Thoracic aorta (tissue), 2 donors: ENCODE measurements at regions not wholly inside any gene's neighbourhood (a gene's known extent, or its start where the extent isn't known, plus 50 kb on each side); places are given as distances from the start of the nearest gene placed in this dataset.

Experiments
- ATAC-seq: fragments of 150-250 bp; one replicate; pipeline ENCODE4 v1.8.0; 2017; ENCODE audit warnings: low read depth; ENCODE audit not compliant: insufficient number of reproducible peaks, low FRiP score
- DNase-seq: peaks from one replicate; pipeline ENCODE4 v3.0.0-alpha.2; 2020; ENCODE audit warnings: low spot score
- H3K27ac ChIP-seq, 2 donors: fragments of 200-600 bp; sonication (generic); 1 replicate in 1 of 2; 2 replicates in 1 of 2; pipeline ENCODE4 v1.5.1; 2016; ENCODE audit warnings: mild to moderate bottlenecking in 2 of 2, moderate library complexity in 2 of 2
- H3K27me3 ChIP-seq: fragments of 200-600 bp; sonication (generic); replicated peaks from 2 replicates; pipeline ENCODE4 v1.6.0; 2016; ENCODE audit warnings: mild to moderate bottlenecking; ENCODE audit not compliant: insufficient read depth
- H3K36me3 ChIP-seq: fragments of 200-600 bp; sonication (generic); one replicate; pipeline ENCODE4 v1.5.1; 2016
- H3K4me1 ChIP-seq, 2 donors: fragments of 200-600 bp; sonication (generic); 1 replicate in 1 of 2; 2 replicates in 1 of 2; pipeline versions ENCODE4 v1.5.1 to v1.6.0; 2016; ENCODE audit warnings: low read depth in 2 of 2, mild to moderate bottlenecking in 1 of 2; ENCODE audit not compliant: control insufficient read depth in 1 of 2
- H3K4me3 ChIP-seq: fragments of 200-600 bp; sonication (generic); 2 replicates; pipeline ENCODE4 v1.5.1; 2016; ENCODE audit warnings: mild to moderate bottlenecking
- H3K9me3 ChIP-seq: fragments of 200-600 bp; sonication (generic); 2 replicates; pipeline ENCODE4 v1.5.1; 2016
- CTCF ChIP-seq: fragments of 200-600 bp; sonication (generic); IDR thresholded peaks from one replicate; pipeline ENCODE4 v1.5.1; 2019; ENCODE audit warnings: antibody characterized with exemption

DNA sequence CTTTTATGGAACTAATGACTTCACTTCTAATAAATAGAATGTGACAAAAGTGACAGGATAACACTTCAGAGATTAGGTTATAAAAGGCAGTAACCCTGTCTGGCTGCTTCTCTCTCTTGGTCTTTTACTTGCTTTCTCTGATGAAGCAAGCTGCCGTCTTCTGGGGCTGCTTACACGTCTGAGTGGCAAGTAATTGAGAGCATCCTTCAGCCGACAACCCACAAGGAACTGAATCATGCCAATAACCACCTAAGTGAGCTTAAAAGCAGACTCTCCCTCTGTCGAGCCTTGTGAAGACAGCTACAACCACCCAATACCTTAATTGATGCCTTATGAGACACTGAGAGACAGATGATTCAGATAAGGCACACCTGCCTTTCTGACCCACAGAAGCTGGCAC, 1091.2 kb downstream of the SLITRK1 start:
- Histone ChIP-seq H3K4me1 (no peaks in the 10 kb centered on the region), H3K27ac (no peak overlapping the region), H3K36me3 (no peaks in the 10 kb centered on the region), H3K4me3 (no peak overlapping the region), H3K9me3 (no peaks in the 10 kb centered on the region), H3K27me3 (no peaks in the 10 kb centered on the region)
- ATAC-seq, result no peak
- TF ChIP-seq CTCF, result no peak
- no peak for DNase-seq

DNA sequence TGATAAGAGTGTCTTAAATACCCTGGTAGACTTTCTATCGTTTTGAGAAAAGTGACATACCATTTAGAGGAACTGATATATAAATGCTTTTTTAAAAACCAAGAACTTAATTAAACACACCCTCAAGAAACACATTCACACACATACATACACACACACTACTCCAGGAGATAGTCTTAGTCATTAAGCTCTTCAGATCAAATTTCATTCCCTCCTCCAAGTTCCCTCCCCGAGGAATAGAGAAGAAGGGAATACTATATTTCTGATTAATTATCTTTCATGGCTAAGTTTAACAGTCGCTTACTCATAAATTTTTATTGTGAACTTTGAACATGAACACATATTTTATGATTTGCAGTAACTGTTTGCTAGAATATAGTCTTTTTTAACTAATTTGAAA, 1109.5 kb downstream of the SLITRK1 start:
- H3K4me3 ChIP-seq, result no peak overlapping the region
- DNase-seq, result no peak
- no peaks in the 10 kb centered on the region for H3K4me1 ChIP-seq
- no peak for TF ChIP-seq CTCF
- no peak for ATAC-seq
- H3K27ac ChIP-seq, result no peak overlapping the region
- no peaks in the 10 kb centered on the region for H3K9me3 ChIP-seq
- H3K27me3 ChIP-seq, result no peaks in the 10 kb centered on the region
- no peaks in the 10 kb centered on the region for H3K36me3 ChIP-seq

GRCh38 chr13:82766732-82767321, 1115.4 kb downstream of the SLITRK1 start:
- Histone ChIP-seq H3K4me1 (no peaks in the 10 kb centered on the region), H3K27me3 (no peaks in the 10 kb centered on the region), H3K27ac (no peak overlapping the region), H3K4me3 (no peak overlapping the region), H3K36me3 (no peaks in the 10 kb centered on the region), H3K9me3 (peaks cover 8% of the 10 kb centered on the region)
- no peak for TF ChIP-seq CTCF
- DNase-seq, result no peak
- no peak for ATAC-seq

- Histone ChIP-seq H3K9me3 (peaks cover 5% of the 10 kb centered on the region), H3K4me1 (no peaks in the 10 kb centered on the region), H3K27me3 (no peaks in the 10 kb centered on the region), H3K36me3 (no peaks in the 10 kb centered on the region), H3K27ac (no peak overlapping the region), H3K4me3 (no peak overlapping the region)
- no peak for DNase-seq
- no peak for TF ChIP-seq CTCF
- ATAC-seq, result no peak
Measured at GRCh38 chr13:82758044-82758443, 1124.2 kb downstream of the SLITRK1 start.

DNA sequence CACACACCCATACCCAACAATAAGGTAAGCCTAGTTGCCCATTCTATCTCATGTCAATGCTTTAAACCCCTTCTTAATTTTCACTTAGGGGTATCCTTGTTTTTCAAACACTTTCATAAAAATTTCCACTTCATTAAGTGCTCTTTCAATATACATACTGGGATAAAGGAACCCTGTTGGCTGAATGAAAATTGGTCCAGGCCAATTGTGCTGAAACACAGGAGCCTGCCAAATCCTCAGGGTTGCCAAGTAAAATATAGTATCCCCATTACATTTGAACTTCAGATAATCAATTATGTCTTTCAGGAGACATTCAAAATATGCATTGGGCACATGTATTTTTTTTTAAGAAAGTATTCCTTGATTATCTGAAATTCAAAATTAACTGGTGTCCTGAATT, 1131.1 kb downstream of the SLITRK1 start:
- Histone ChIP-seq H3K27ac (peak overlapping the region in 1 of 2 donors; percentile 23), H3K4me1 (peaks cover 15 to 28% of the 10 kb centered on the region in 2 donors), H3K27me3 (no peaks in the 10 kb centered on the region), H3K36me3 (no peaks in the 10 kb centered on the region), H3K4me3 (no peak overlapping the region), H3K9me3 (no peaks in the 10 kb centered on the region)
- no peak for DNase-seq
- no peak for TF ChIP-seq CTCF
- no peak for ATAC-seq
